ENCODE measurements at regions not wholly inside any gene's neighbourhood (a gene's known extent, or its start where the extent isn't known, plus 50 kb on each side); places are given as distances from the start of the nearest gene placed in this dataset.

GRCh38 chr3:163159306-163159705 lies 1662.7 kb downstream of the OTOL1 start:
- Histone ChIP-seq H2AFZ (ENCODE audit: low read depth) (no peak overlapping the region), H3K27ac (no peak overlapping the region), H3K36me3 (ENCODE audit: insufficient read depth) (no peaks in the 10 kb centered on the region), H3K27me3 (ENCODE audit: insufficient read depth, low read depth) (no peaks in the 10 kb centered on the region), H3K9ac (no peak overlapping the region), H4K20me1 (ENCODE audit: insufficient read depth) (no peaks in the 10 kb centered on the region; the same call in 1 of the 2 replicates), H3K79me2 (ENCODE audit: insufficient read depth, low read depth) (no peaks in the 10 kb centered on the region), H3K4me2 (no peak overlapping the region), H3K4me1 (ENCODE audit: low read depth, poor library complexity, severe bottlenecking) (no peaks in the 10 kb centered on the region), H3K4me3 (IDR thresholded peaks at IDR 0.05; ENCODE audit: insufficient read depth, low read depth, low read length) (no peak overlapping the region)
- no peak for TF ChIP-seq CTCF (conservative IDR thresholded peaks at IDR 0.05; ENCODE audit: low read depth, low read length)

- Histone ChIP-seq H3K27me3 (ENCODE audit: insufficient read depth, low read depth) (no peaks in the 10 kb centered on the region), H3K4me3 (IDR thresholded peaks at IDR 0.05; ENCODE audit: insufficient read depth, low read depth, low read length) (no peak overlapping the region), H4K20me1 (ENCODE audit: insufficient read depth) (no peaks in the 10 kb centered on the region), H3K4me2 (no peak overlapping the region), H2AFZ (ENCODE audit: low read depth) (no peak overlapping the region), H3K9ac (no peak overlapping the region), H3K4me1 (ENCODE audit: low read depth, poor library complexity, severe bottlenecking) (no peaks in the 10 kb centered on the region), H3K79me2 (ENCODE audit: insufficient read depth, low read depth) (no peaks in the 10 kb centered on the region), H3K27ac (no peak overlapping the region), H3K36me3 (ENCODE audit: insufficient read depth) (no peaks in the 10 kb centered on the region)
- no peak for TF ChIP-seq CTCF (conservative IDR thresholded peaks at IDR 0.05; ENCODE audit: low read depth, low read length)
Measured at GRCh38 chr3:163139600-163139999, 1643.0 kb downstream of the OTOL1 start.

DNA sequence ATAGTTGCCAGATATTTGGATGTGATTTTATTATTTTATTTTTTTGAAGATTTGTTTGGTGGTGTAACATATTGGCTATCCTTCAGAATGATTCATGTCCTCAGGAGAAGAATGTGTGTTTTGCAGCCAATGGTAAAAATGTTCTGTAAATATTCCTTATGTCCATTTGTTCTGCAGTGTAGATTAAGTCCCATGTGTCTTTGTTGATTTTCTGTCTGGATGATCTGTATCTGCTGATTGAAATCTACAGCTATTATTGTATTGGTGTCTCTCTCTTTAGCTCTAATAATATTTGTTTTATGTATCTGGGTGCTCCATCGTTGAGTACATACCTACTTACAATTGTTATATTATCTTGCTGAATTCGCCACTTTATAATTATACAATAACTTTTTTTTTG lies 1641.7 kb downstream of the OTOL1 start:
- Histone ChIP-seq H3K4me3 (IDR thresholded peaks at IDR 0.05; ENCODE audit: insufficient read depth, low read depth, low read length) (no peak overlapping the region), H3K27ac (no peak overlapping the region), H3K27me3 (ENCODE audit: insufficient read depth, low read depth) (no peaks in the 10 kb centered on the region), H3K4me1 (ENCODE audit: low read depth, poor library complexity, severe bottlenecking) (no peaks in the 10 kb centered on the region), H2AFZ (ENCODE audit: low read depth) (no peak overlapping the region), H3K79me2 (ENCODE audit: insufficient read depth, low read depth) (no peaks in the 10 kb centered on the region), H4K20me1 (ENCODE audit: insufficient read depth) (no peaks in the 10 kb centered on the region), H3K4me2 (no peak overlapping the region), H3K36me3 (ENCODE audit: insufficient read depth) (no peaks in the 10 kb centered on the region), H3K9ac (no peak overlapping the region)
- no peak for TF ChIP-seq CTCF (conservative IDR thresholded peaks at IDR 0.05; ENCODE audit: low read depth, low read length)

DNA sequence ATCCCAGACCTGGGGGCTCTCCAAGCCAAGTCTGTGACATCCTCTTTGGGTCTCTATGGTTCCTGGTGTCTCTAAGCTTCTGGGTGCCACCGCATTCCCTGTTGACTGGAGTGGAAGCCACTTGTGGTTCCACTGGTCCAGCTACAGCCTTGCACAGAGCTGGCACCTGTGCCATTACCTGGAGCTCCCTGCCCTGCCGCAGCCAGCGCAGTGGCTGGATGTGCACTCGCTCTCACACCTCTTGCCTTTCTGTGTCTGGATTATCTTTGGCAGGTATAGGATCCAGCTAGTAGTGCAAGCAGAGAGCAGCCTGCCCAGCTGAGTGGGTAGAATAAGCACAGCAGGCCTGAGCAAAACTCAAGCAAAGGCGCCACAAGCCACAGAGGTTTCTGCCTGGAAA lies 1635.5 kb downstream of the OTOL1 start:
- no peak overlapping the region for H3K4me3 ChIP-seq (IDR thresholded peaks at IDR 0.05; ENCODE audit: insufficient read depth, low read depth, low read length)
- H3K36me3 ChIP-seq (ENCODE audit: insufficient read depth) = no peaks in the 10 kb centered on the region
- no peak overlapping the region for H2AFZ ChIP-seq (ENCODE audit: low read depth)
- TF ChIP-seq CTCF (conservative IDR thresholded peaks at IDR 0.05; ENCODE audit: low read depth, low read length) = no peak
- no peaks in the 10 kb centered on the region for H3K4me1 ChIP-seq (ENCODE audit: low read depth, poor library complexity, severe bottlenecking)
- H3K27ac ChIP-seq = no peak overlapping the region
- H3K9ac ChIP-seq = no peak overlapping the region
- no peaks in the 10 kb centered on the region; the same call in 1 of the 2 replicates for H3K79me2 ChIP-seq (ENCODE audit: insufficient read depth, low read depth)
- H3K27me3 ChIP-seq (ENCODE audit: insufficient read depth, low read depth) = no peaks in the 10 kb centered on the region
- H3K4me2 ChIP-seq = no peak overlapping the region
- no peaks in the 10 kb centered on the region for H4K20me1 ChIP-seq (ENCODE audit: insufficient read depth)

Measured in KMS-11 (cell line).